ENCODE measurements at regions not wholly inside any gene's neighbourhood (a gene's known extent, or its start where the extent isn't known, plus 50 kb on each side); places are given as distances from the start of the nearest gene placed in this dataset.

DNA sequence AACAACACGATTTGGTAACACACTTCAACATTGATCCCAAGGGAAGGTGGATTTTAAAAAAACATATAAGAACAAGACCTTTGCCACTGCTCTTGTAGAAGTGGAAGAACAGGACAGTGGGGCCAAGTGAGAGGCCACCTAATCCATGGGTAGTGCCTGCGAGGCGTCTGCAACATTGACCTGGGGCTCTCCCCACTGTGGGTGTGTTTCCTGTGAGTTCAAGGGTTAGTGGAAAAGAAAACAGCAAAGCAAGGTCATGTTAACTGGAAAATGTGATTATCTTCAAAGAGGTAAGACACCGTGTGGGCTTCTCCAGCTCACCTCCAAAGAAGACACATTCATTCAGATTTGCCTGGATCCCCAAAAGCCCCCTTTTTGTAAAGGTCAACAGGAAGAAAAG lies 327.0 kb downstream of the UQCRFS1 start:
- TF ChIP-seq CTCF (IDR thresholded peaks at IDR 0.05) = no peak
- no peak for TF ChIP-seq POLR2A (IDR thresholded peaks at IDR 0.05)
